Muscle of leg (tissue), 3 donors: ENCODE measurements at regions not wholly inside any gene's neighbourhood (a gene's known extent, or its start where the extent isn't known, plus 50 kb on each side); places are given as distances from the start of the nearest gene placed in this dataset.

Experiments used
- DNase-seq: peaks from one replicate; pipeline ENCODE4 v3.0.0; 2013
- H3K27ac ChIP-seq: one replicate; pipeline ENCODE4 v1.5.1; 2013; ENCODE audit warnings: mild to moderate bottlenecking, low read length, control low read depth
- H3K27me3 ChIP-seq: one replicate; pipeline ENCODE4 v1.6.1; 2013; ENCODE audit warnings: low read length; ENCODE audit not compliant: control insufficient read depth, insufficient read depth
- H3K36me3 ChIP-seq: one replicate; pipeline ENCODE4 v1.6.1; 2013; ENCODE audit warnings: low read length; ENCODE audit not compliant: control insufficient read depth, insufficient read depth
- H3K4me1 ChIP-seq: one replicate; pipeline ENCODE4 v1.6.1; 2013; ENCODE audit warnings: low read length; ENCODE audit not compliant: control insufficient read depth, insufficient read depth
- H3K4me3 ChIP-seq: one replicate; pipeline ENCODE4 v1.5.1; 2013; ENCODE audit warnings: low read length, control low read depth
- H3K9me3 ChIP-seq: replicated peaks from 2 replicates; pipeline ENCODE4 v1.6.1; 2013; ENCODE audit warnings: low read depth, low read length; ENCODE audit not compliant: control insufficient read depth
- WGBS: methylation state at CpG from one replicate; pipeline ENCODE4 v1.1.5; 2013; ENCODE audit warnings: missing lambda C conversion rate; ENCODE audit not compliant: insufficient coverage; 5-methylcytosine and 5-hydroxymethylcytosine counted together

DNA sequence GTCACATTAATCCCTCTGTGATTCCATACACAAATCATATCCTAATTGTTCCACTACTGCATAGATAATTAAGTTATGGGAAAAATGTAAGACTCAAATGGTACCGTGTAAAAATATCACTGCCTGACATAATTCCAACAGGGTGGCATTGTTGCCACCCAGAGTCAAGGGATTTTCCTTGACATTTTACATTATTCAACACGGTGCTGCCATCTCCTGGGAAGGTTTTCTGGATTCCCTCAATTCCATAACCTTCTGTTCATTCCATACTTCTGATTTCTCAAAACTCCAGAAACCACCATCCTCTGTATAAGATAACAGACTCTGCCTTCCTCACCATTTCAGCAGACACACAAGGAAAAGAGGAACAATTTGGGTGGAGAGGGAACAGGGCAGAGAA is 495.9 kb downstream of the XPNPEP1 start:
- H3K4me3 ChIP-seq = no peak overlapping the region
- 63% methylated on average over 2 of the region's 2 CpGs for WGBS
- no peaks in the 10 kb centered on the region for H3K27me3 ChIP-seq
- H3K4me1 ChIP-seq = no peaks in the 10 kb centered on the region
- peak; percentile 18 for DNase-seq
- H3K36me3 ChIP-seq = no peaks in the 10 kb centered on the region
- H3K27ac ChIP-seq = no peak overlapping the region
- H3K9me3 ChIP-seq = no peaks in the 10 kb centered on the region

DNA sequence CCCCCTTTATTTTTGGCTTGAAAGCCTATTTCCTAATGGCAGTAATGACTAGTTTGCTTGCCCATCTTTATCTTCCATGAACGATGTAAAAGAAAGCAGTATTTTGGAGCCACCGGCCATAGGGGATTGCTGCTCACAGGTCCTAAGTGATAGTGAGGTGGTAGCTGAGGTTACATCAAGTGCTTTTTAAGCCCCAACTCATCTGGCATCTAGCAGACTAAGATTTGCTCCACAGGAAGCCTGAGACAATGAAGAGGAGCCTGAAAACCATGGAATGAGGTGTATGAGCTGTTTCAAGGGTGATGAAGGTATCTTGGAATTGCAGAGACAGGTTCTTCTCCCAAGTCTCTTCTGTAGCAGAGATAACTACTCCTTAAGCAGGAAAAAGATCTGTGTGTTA is 496.3 kb downstream of the XPNPEP1 start:
- Histone ChIP-seq H3K27me3 (no peaks in the 10 kb centered on the region), H3K4me3 (no peak overlapping the region), H3K9me3 (no peaks in the 10 kb centered on the region), H3K36me3 (no peaks in the 10 kb centered on the region), H3K27ac (no peak overlapping the region), H3K4me1 (no peaks in the 10 kb centered on the region)
- WGBS = no CpG with 5 or more reads among the region's 2 CpGs
- no peak for DNase-seq

GRCh38 chr10:109418795-109419194 is 504.5 kb downstream of the XPNPEP1 start:
- no peaks in the 10 kb centered on the region for H3K36me3 ChIP-seq
- H3K4me3 ChIP-seq = no peak overlapping the region
- no peak overlapping the region for H3K27ac ChIP-seq
- H3K9me3 ChIP-seq = no peaks in the 10 kb centered on the region
- DNase-seq = no peak
- H3K27me3 ChIP-seq = no peaks in the 10 kb centered on the region
- no CpG with 5 or more reads among the region's 3 CpGs for WGBS
- H3K4me1 ChIP-seq = no peaks in the 10 kb centered on the region

DNA sequence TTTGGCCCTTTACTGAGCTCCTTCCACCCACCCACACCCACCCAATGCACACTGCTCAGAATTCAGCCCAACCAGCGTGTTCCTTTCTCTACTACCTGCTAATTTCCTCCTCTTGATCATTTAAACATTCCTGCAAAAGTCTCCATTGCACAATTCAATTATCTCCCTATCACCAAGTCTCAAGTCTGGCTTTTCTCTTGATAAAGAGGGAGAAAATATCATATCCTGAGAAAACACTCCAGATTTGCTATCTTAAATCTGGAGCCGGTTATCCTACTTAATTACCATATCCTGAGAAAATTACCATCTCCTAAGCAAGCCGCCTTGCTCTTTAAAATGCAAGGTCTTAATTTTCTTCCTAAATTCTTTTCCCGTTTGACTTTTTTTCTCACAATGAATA is 505.5 kb downstream of the XPNPEP1 start:
- WGBS = 34% methylated on average over 3 of the region's 4 CpGs
- no peaks in the 10 kb centered on the region for H3K36me3 ChIP-seq
- no peaks in the 10 kb centered on the region for H3K27me3 ChIP-seq
- no peaks in the 10 kb centered on the region for H3K9me3 ChIP-seq
- no peak for DNase-seq
- no peak overlapping the region for H3K27ac ChIP-seq
- no peak overlapping the region for H3K4me3 ChIP-seq
- H3K4me1 ChIP-seq = no peaks in the 10 kb centered on the region

GRCh38 chr10:109412353-109412752 is 511.0 kb downstream of the XPNPEP1 start:
- WGBS = no CpG with 5 or more reads among the region's 1 CpG
- Histone ChIP-seq H3K36me3 (no peaks in the 10 kb centered on the region), H3K4me3 (no peak overlapping the region), H3K4me1 (no peaks in the 10 kb centered on the region), H3K27ac (no peak overlapping the region), H3K27me3 (no peaks in the 10 kb centered on the region), H3K9me3 (no peaks in the 10 kb centered on the region)
- no peak for DNase-seq

DNA sequence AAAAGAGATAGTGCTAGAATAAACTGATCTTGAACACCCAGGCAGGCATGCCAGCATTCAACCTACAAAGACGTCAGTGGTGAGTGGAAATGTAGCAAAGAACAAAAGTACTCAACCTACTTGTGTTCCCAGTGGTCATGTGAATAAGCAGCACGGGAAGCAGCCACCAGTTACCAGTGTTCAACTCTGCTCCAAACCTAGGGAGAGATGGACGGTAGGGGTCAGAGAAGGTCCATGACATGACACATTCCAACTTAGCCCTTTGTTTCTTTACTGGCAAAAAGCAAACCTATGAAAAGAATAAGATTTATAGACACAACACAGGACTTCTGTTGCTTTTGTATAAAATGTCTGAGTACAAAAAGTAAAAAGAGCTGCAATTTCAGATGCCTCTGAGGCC is 511.4 kb downstream of the XPNPEP1 start:
- Histone ChIP-seq H3K27me3 (no peaks in the 10 kb centered on the region), H3K4me1 (no peaks in the 10 kb centered on the region), H3K4me3 (no peak overlapping the region), H3K27ac (no peak overlapping the region), H3K36me3 (no peaks in the 10 kb centered on the region), H3K9me3 (no peaks in the 10 kb centered on the region)
- DNase-seq = peak; percentile 5
- no CpG with 5 or more reads among the region's 3 CpGs for WGBS

- Histone ChIP-seq H3K4me1 (no peaks in the 10 kb centered on the region), H3K27ac (no peak overlapping the region), H3K4me3 (no peak overlapping the region), H3K9me3 (no peaks in the 10 kb centered on the region), H3K27me3 (no peaks in the 10 kb centered on the region), H3K36me3 (no peaks in the 10 kb centered on the region)
- no peak for DNase-seq
- no CpG with 5 or more reads among the region's 2 CpGs for WGBS
Observed at GRCh38 chr10:109405338-109405737, 518.0 kb downstream of the XPNPEP1 start.

- no peaks in the 10 kb centered on the region for H3K9me3 ChIP-seq
- H3K4me3 ChIP-seq = no peak overlapping the region
- no peaks in the 10 kb centered on the region for H3K4me1 ChIP-seq
- H3K27me3 ChIP-seq = no peaks in the 10 kb centered on the region
- no peak for DNase-seq
- H3K27ac ChIP-seq = no peak overlapping the region
- no peaks in the 10 kb centered on the region for H3K36me3 ChIP-seq
- 100% methylated on average over 1 of the region's 2 CpGs for WGBS
Observed at GRCh38 chr10:109403551-109403950, 519.8 kb downstream of the XPNPEP1 start.

GRCh38 chr10:109393425-109393824 is 529.9 kb downstream of the XPNPEP1 start:
- no peaks in the 10 kb centered on the region for H3K4me1 ChIP-seq

DNA sequence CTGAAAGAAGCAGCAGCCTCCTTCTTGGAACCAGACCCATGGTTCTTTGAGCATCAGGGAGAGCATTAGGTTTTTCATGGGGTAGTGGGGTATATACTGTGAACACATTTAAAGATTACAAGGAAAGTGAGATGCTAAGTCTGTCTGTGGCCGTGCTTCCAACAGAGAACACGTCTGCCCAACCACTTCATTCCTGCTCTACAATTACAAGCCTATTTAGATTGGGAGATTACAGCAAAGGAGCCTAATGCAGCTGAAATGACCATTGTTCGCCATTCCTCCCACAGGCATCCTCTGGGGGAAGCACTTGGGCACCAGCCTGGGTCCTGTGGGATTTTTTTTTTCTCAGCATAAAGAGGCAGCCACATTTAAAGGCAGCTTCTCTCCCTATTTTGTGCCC is 536.4 kb downstream of the XPNPEP1 start:
- WGBS = no CpG with 5 or more reads among the region's 3 CpGs
- no peak for DNase-seq
- no peak overlapping the region for H3K27ac ChIP-seq
- no peaks in the 10 kb centered on the region for H3K9me3 ChIP-seq
- no peaks in the 10 kb centered on the region for H3K4me1 ChIP-seq
- no peak overlapping the region for H3K4me3 ChIP-seq
- H3K27me3 ChIP-seq = no peaks in the 10 kb centered on the region
- H3K36me3 ChIP-seq = no peaks in the 10 kb centered on the region

More at GRCh38 chr10:109393425-109393824, 529.9 kb downstream of the XPNPEP1 start:
- Histone ChIP-seq H3K4me3 (no peak overlapping the region), H3K27me3 (no peaks in the 10 kb centered on the region), H3K27ac (no peak overlapping the region), H3K36me3 (no peaks in the 10 kb centered on the region), H3K9me3 (no peaks in the 10 kb centered on the region)
- no peak for DNase-seq
- 36% methylated on average over 3 of the region's 3 CpGs for WGBS

DNA sequence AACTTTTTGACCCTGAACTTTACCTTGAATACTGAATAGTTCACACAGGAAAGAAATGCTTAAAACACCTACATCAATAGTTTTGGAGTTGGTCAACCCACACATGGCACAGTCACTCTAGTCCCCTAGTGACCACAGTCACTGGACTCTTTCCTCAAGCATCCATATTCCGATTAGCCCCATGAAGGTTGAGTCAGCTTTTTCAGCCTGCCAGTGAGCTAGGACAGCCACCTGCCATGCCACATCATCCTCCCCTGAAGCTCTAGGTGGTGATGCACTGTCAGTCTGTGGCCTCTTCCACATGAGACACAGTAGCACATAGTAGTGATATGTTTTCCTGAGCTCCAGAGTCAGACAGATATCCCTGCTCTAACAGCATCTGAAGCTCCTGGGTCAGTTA is 537.2 kb downstream of the XPNPEP1 start:
- Histone ChIP-seq H3K36me3 (no peaks in the 10 kb centered on the region), H3K27me3 (no peaks in the 10 kb centered on the region), H3K27ac (no peak overlapping the region), H3K9me3 (no peaks in the 10 kb centered on the region), H3K4me1 (no peaks in the 10 kb centered on the region), H3K4me3 (no peak overlapping the region)
- no peak for DNase-seq
- 63% methylated on average over 1 of the region's 1 CpG for WGBS
